Muscle of back (tissue), 3 donors: ENCODE measurements at regions not wholly inside any gene's neighbourhood (a gene's known extent, or its start where the extent isn't known, plus 50 kb on each side); places are given as distances from the start of the nearest gene placed in this dataset.

Experiments used
- DNase-seq, 3 donors: peaks; one replicate each; pipeline versions ENCODE4 v3.0.0 to v3.0.0-alpha.2; 2013

DNA sequence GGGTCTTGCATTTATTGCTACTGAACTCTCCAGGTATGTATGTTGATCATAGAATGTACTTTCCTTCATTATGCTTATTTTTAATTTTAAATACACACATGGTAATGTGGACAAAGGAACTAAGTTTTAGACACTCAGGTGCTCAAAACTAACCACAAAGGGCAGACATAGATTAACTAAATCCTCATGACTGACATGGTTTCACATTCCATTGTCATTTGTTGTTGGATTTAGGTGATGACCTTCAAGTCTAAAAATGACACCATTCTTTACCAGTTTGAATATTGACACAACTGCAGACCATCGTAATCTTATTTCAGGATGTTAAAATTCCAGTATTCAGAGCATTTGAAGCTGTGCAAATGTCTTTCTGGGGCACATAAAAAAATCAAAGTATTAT lies 128.4 kb downstream of the BBS10 start:
- no peak for DNase-seq

GRCh38 chr12:76216585-76217472 lies 131.4 kb downstream of the BBS10 start:
- DNase-seq: no peak

DNA sequence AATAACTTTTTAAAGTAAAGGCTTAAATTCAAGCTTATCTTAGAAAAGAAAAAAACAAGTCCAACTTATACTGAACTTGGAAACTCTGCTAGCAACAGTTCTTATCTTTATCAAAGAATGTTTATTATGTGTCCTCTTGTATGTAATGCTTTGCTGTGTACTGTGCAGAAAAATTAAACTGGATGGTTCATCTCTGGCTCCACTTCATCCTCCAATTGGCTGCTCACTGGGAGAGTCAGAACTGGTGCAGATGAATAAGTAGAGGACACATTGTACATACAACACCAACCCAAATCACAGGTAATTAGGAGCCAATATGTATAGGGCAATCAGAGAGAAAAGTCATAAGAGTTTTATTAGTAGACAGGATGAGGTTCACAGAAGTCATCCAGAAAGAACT lies 123.6 kb upstream of the NAP1L1 start:
- no peak for DNase-seq

GRCh38 chr12:76206677-76207072 lies 122.2 kb upstream of the NAP1L1 start:
- no peak for DNase-seq

- no peak for DNase-seq
Measured at GRCh38 chr12:76206039-76206676, 121.7 kb upstream of the NAP1L1 start.

- DNase-seq: no peak
Measured at GRCh38 chr12:76202621-76203020, 118.1 kb upstream of the NAP1L1 start.

- DNase-seq: no peak
Measured at GRCh38 chr12:76201758-76202157, 117.3 kb upstream of the NAP1L1 start.

DNA sequence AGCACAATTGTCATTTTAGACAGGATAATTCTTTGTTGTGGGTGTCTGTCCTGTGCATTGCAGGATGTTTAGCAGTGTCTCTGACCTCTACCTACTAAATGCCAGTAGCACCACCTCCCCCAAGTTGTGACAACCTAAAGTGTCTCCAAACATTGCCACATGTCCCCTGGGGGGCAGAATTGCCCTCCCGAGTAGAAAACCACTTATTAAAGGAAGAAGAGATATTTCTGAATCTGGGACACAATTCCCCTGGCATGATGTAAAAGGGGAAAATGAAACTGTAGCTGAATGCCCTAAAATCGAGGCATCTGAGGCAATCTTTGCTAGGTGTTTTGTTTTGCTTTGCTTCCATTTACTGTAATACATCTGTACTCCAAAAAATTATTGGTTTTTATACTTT lies 116.8 kb upstream of the NAP1L1 start:
- no peak for DNase-seq

DNA sequence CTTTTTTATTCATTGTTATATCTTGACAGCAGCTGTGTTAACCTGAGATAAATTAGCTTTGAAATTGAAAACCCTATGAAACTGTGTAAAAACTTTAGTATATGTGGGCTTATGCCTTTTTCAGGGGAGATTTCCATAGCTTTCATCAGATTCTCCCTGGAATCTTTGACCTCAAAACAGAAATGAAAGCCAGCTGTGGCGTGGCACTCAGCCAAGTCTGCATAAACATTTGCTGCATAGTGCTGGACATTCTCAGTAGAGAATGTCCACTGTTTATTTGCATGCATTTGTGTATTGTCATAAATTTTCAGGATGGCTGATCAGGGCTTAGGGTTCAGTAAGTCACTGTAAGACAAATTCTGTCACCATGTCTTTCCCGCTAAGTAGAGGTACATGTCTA lies 115.3 kb upstream of the NAP1L1 start:
- peak; percentile 2 to 33 (median 11) for DNase-seq

GRCh38 chr12:76198839-76199238 lies 114.4 kb upstream of the NAP1L1 start:
- no peak for DNase-seq

GRCh38 chr12:76197283-76197682 lies 112.8 kb upstream of the NAP1L1 start:
- no peak for DNase-seq

- DNase-seq: no peak
Measured at GRCh38 chr12:76195920-76196319, 111.4 kb upstream of the NAP1L1 start.

- DNase-seq: no peak
Measured at GRCh38 chr12:76194724-76195123, 110.2 kb upstream of the NAP1L1 start.

DNA sequence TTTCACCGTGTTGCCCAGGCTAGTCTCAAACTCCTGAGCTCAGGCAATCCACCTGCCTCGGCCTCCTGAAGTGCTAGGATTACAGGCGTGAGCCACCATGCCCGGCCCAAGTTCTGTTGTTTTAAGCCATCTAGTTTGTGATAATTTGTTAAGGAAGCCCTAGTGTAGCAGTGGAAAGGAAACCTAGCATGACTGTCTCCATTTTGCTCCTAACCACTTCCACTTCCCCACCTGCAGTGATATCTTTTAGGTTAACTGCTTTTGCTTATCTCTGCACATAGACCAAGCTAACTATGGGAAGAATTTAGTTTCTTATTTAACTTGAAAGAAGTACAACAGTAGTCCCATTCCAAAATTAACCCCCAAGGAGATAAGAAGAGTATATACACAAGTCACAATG lies 109.5 kb upstream of the NAP1L1 start:
- no peak for DNase-seq

- DNase-seq: no peak
Measured at GRCh38 chr12:76192416-76192815, 107.9 kb upstream of the NAP1L1 start.

DNA sequence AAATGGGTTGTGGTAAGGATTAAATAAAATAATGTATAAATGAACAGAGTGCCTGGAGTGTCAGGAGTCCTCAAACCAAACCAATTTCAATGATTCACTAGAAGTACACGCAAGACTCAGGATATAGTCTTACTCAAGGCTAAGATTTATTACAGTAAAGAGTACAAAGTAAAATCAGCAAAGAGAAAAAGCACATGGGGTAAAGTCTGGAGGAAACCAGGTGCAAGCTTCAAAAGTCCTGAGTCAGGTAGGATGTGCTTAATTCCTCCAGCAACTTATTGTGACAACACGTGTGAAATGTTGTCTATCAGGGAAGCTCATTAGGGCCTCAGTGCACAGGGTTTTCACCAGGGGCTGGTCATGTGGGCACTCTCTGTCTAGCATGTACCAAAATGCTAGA lies 105.8 kb upstream of the NAP1L1 start:
- no peak for DNase-seq

DNA sequence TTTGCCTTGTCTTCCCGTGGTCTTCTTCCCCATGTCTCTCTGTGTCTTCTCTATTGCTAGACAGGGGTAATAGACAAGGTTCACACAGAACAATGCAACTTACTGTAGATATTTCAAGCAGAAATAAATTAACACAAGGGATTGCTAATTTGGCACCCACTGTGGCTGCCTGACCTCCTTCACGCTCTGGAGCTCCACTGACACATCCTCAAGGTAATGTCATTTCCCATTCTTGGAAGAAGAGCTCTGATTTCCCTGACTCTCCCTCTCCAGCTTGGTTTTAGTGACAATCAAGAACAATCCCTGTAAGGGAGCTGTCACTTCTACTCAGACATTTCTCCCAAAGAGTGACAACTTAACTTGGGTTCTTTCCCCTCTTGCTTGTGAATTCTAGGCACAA lies 105.4 kb upstream of the NAP1L1 start:
- no peak for DNase-seq

DNA sequence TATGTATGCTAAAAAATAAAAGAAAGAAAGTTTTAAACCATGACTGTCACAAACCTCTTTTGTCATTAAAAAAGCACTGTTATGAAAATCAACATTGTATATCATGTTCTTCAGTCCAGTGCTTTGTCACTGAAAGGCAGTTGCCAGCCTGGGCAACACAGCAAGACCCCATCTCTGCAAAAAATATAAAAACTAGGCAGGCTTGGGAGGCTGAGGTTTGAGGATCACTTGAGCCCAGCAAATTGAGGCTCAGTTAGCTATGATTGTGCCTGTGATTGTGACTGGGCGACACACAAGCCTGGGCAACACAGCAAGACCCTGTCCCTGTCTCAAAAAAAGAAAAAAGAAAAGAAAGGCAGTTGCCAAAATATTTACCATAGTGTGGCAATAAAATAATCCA lies 102.7 kb upstream of the NAP1L1 start:
- DNase-seq: no peak

DNA sequence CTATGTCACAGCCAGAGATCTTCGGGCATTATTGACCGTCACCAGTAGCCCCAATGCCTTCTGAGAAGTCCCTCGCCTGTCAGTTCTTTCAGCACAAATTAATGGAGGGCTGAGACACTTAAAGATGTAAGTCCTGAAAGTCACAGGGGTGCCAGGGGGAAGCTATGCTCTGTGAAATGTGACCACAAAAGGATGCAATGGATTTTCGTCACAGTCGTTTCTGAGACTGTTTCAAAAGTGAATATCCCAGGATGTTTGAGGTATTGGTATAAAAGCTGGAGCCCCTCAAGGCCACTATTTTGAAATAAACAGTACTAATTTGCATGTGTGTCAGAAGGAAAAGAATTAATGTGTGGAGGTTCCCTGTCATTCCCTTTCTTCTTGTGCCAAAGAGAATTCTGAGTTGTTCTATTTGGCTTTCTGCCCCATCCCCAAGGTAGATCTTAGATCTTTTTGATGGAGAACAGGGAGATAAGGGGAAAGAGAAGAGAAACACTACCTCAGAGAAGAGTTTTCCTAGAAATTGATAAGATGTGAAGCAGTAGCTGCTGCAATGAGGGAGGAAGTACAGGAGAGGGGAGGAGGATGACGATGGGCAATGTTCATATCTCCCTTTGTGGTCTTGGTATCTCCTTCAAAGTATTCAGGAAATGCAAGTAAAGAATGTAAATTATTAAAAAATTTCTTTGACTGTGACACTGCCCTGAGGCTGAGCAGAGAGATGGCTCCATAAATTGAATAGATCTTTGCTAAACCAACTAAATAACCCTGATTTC lies 101.8 kb upstream of the NAP1L1 start:
- no peak for DNase-seq

DNA sequence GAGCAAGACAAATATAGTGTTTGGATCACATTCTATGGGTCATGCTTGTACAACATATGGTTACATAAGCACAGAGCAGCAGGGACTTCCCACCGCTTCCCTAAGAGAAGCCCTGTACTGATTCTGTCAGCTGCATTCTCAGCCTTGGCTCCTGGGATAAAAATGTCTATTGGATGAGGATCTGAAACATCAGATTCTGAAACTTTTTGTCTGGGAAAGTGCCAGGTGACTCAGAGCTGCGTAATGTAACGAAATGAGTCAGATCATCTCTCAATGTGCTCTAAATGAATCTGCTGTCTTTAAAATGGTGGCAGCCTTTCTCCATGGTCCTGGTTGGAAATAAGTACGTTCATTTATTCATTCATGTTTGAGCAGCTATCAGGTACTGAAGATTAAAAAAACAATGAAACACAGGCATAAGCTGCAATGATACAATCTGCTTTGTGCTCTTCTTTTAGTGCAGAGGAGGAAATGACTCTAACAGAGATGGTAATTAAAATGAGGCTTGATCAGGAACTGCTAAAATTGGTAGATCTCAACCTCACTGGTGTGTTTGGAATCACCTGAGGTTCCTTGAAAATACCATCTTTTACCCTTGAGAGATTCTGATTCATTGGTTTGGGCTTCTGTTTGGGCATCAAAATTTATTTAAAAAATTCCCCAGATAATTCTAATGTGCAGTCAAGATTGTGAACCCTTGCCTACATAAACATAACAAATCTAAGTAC lies 99.1 kb upstream of the NAP1L1 start:
- DNase-seq: peak; percentile 45 to 95 (median 68)

DNA sequence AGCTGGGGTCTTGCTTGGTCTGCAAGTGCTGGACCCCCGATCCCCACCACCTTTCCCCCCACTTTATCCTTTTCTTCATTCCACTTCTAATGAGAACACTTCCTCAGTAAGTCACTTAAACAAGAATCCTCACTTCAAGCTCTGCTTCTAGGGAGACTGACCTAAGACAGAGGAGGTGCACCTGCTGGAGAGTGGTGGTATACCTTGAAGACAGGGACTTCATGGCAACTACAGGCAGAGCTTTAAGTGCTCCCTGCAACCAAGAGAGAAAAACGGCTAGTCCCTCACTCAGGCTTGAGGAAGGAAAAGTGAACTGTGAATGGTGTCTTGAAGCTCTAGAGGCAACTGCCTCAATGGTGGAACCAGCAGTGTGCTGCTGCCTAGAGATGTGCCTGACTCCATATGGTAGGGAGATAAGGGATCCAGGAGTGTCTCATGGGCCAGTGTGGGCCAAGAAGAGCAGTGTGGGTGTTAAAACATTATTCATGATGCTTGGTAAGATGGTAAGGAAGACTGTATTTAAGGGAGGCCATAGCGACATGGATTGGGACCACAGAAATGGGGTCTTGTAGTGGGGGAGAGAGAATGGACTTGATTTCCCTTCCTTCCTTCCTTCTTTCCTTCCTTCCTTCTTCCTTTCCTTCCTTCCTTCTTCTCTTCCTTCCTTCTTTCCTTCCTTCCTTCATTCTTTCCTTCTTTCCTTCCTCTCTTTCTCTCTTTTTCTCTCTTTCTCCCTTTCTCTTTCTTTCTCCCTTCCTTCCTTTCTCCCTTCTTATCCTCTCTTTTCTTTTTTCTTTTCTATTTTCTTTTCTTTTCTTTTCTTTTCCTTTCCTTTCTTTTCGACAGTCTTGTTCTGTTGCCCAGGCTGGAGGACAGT lies 96.2 kb upstream of the NAP1L1 start:
- DNase-seq: no peak
